ENCODE measurements at regions not wholly inside any gene's neighbourhood (a gene's known extent, or its start where the extent isn't known, plus 50 kb on each side); places are given as distances from the start of the nearest gene placed in this dataset.

DNA sequence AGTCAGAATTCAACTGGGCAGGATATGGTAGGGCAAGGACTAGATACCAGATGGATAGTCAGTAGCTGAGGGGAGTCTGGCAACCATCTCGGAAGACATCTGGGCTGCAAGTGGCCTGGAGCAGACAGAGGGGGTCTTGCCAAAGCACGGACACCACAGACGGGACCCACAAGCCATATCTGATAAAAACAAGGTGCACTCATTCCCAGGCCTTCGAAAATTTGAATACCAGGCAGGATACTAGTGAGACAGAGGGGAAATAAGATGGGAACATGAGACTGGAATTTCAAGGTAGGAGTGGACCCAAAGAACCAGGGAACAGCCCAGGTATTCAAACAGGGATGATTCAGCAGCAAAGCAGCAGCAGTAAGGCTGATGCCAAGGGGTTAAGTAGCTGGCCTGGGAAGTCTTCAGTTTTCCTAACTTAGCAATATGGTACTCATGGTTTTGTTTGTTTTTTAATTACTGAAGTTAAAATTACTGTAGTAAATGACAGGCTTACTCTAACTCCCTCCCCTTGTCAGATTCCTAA, 144.9 kb upstream of the NCKAP5 start:
- H3K27me3 ChIP-seq (ENCODE audit: insufficient read depth, low read length) = no peaks in the 10 kb centered on the region
- no peaks in the 10 kb centered on the region for H3K79me2 ChIP-seq (ENCODE audit: insufficient read depth, low read length)
- H3K9ac ChIP-seq (ENCODE audit: low read length) = no peak overlapping the region
- H3K36me3 ChIP-seq (ENCODE audit: insufficient read depth, low read length) = no peaks in the 10 kb centered on the region
- H3K9me3 ChIP-seq (ENCODE audit: low read length) = no peaks in the 10 kb centered on the region
- no peak overlapping the region for H3K4me3 ChIP-seq (ENCODE audit: low read depth, low read length, poor library complexity, severe bottlenecking)
- TF ChIP-seq EZH2 (IDR thresholded peaks at IDR 0.05; ENCODE audit: borderline replicate concordance, low read length) = no peak
- TF ChIP-seq, protein P1, sequence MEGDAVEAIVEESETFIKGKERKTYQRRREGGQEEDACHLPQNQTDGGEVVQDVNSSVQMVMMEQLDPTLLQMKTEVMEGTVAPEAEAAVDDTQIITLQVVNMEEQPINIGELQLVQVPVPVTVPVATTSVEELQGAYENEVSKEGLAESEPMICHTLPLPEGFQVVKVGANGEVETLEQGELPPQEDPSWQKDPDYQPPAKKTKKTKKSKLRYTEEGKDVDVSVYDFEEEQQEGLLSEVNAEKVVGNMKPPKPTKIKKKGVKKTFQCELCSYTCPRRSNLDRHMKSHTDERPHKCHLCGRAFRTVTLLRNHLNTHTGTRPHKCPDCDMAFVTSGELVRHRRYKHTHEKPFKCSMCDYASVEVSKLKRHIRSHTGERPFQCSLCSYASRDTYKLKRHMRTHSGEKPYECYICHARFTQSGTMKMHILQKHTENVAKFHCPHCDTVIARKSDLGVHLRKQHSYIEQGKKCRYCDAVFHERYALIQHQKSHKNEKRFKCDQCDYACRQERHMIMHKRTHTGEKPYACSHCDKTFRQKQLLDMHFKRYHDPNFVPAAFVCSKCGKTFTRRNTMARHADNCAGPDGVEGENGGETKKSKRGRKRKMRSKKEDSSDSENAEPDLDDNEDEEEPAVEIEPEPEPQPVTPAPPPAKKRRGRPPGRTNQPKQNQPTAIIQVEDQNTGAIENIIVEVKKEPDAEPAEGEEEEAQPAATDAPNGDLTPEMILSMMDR (IDR thresholded peaks at IDR 0.05; ENCODE audit: low read length) = no peak
- no peaks in the 10 kb centered on the region for H3K9me2 ChIP-seq (ENCODE audit: low read depth, low read length)
- no peak overlapping the region for H2AFZ ChIP-seq (ENCODE audit: low read length)
- no peaks in the 10 kb centered on the region for H3F3A ChIP-seq (ENCODE audit: insufficient read depth, low read length)
- H3K27ac ChIP-seq (ENCODE audit: low read depth, low read length, poor library complexity, severe bottlenecking) = no peak overlapping the region
- H3K4me2 ChIP-seq (ENCODE audit: low read length) = no peak overlapping the region
- no peaks in the 10 kb centered on the region for H3K4me1 ChIP-seq (ENCODE audit: insufficient read depth, low read length, severe bottlenecking)
- no peaks in the 10 kb centered on the region for H4K20me1 ChIP-seq (ENCODE audit: insufficient read depth, low read length)

GRCh38 chr2:133716166-133716565, 147.9 kb upstream of the NCKAP5 start:
- no peak overlapping the region for H3K4me2 ChIP-seq (ENCODE audit: low read length)
- H3K27ac ChIP-seq (ENCODE audit: low read depth, low read length, poor library complexity, severe bottlenecking) = no peak overlapping the region
- H3K27me3 ChIP-seq (ENCODE audit: insufficient read depth, low read length) = no peaks in the 10 kb centered on the region
- no peaks in the 10 kb centered on the region for H3F3A ChIP-seq (ENCODE audit: insufficient read depth, low read length)
- H3K36me3 ChIP-seq (ENCODE audit: insufficient read depth, low read length) = no peaks in the 10 kb centered on the region
- H3K4me1 ChIP-seq (ENCODE audit: insufficient read depth, low read length, severe bottlenecking) = no peaks in the 10 kb centered on the region
- H2AFZ ChIP-seq (ENCODE audit: low read length) = no peak overlapping the region
- H3K9me3 ChIP-seq (ENCODE audit: low read length) = no peaks in the 10 kb centered on the region
- no peaks in the 10 kb centered on the region for H4K20me1 ChIP-seq (ENCODE audit: insufficient read depth, low read length)
- TF ChIP-seq EZH2 (IDR thresholded peaks at IDR 0.05; ENCODE audit: borderline replicate concordance, low read length) = no peak
- TF ChIP-seq, protein P1 (IDR thresholded peaks at IDR 0.05; ENCODE audit: low read length) = no peak
- H3K9me2 ChIP-seq (ENCODE audit: low read depth, low read length) = no peaks in the 10 kb centered on the region
- no peaks in the 10 kb centered on the region for H3K79me2 ChIP-seq (ENCODE audit: insufficient read depth, low read length)
- H3K9ac ChIP-seq (ENCODE audit: low read length) = no peak overlapping the region
- H3K4me3 ChIP-seq (ENCODE audit: low read depth, low read length, poor library complexity, severe bottlenecking) = no peak overlapping the region

DNA sequence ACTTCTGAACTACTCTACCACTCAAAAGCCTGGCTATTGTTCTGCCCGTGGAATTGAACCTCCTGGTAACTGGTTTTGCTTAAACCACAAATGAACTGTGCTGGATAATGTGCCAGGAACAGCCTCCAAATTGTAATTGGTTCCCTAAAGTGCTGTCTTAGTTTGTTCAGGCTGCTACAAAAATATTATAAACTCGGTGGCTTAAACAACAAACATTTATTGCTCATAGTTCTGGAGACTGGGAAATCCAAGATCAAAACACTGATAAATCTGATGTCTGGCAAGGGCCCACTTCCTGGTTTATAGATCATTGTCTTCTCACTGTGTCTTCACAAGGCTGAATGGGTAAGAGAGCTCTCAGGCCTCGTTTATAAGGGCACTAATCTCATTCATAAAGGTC, 149.2 kb upstream of the NCKAP5 start:
- Histone ChIP-seq H3K27ac (ENCODE audit: low read depth, low read length, poor library complexity, severe bottlenecking) (no peak overlapping the region), H3K9me3 (ENCODE audit: low read length) (no peaks in the 10 kb centered on the region), H4K20me1 (ENCODE audit: insufficient read depth, low read length) (no peaks in the 10 kb centered on the region), H3F3A (ENCODE audit: insufficient read depth, low read length) (no peaks in the 10 kb centered on the region), H2AFZ (ENCODE audit: low read length) (no peak overlapping the region), H3K4me3 (ENCODE audit: low read depth, low read length, poor library complexity, severe bottlenecking) (no peak overlapping the region), H3K4me1 (ENCODE audit: insufficient read depth, low read length, severe bottlenecking) (no peaks in the 10 kb centered on the region), H3K36me3 (ENCODE audit: insufficient read depth, low read length) (no peaks in the 10 kb centered on the region), H3K4me2 (ENCODE audit: low read length) (no peak overlapping the region), H3K27me3 (ENCODE audit: insufficient read depth, low read length) (no peaks in the 10 kb centered on the region), H3K79me2 (ENCODE audit: insufficient read depth, low read length) (no peaks in the 10 kb centered on the region), H3K9ac (ENCODE audit: low read length) (no peak overlapping the region), H3K9me2 (ENCODE audit: low read depth, low read length) (no peaks in the 10 kb centered on the region)
- TF ChIP-seq EZH2 (IDR thresholded peaks at IDR 0.05; ENCODE audit: borderline replicate concordance, low read length) = no peak
- TF ChIP-seq, protein P1 (IDR thresholded peaks at IDR 0.05; ENCODE audit: low read length) = no peak
